ENCODE measurements at regions not wholly inside any gene's neighbourhood (a gene's known extent, or its start where the extent isn't known, plus 50 kb on each side); places are given as distances from the start of the nearest gene placed in this dataset.

DNA sequence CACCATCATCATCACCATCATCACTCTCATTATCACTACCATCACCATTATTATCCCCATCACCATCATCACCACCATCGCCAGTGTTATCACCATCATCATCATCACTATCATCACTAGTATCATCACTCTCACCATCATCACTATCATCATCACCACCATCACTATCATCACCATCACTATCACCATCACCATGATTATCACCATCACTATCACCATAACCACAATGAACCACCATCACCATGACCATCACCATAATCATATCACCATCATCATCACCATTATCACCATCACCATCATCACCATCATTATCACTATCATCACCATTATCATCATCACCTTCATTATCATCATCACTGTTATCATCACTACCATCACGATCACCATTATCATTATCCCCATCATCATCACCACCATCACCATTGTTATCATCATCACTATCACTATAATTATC is 326.7 kb downstream of the BRD1 start (continued):
- TF ChIP-seq, protein P1, sequence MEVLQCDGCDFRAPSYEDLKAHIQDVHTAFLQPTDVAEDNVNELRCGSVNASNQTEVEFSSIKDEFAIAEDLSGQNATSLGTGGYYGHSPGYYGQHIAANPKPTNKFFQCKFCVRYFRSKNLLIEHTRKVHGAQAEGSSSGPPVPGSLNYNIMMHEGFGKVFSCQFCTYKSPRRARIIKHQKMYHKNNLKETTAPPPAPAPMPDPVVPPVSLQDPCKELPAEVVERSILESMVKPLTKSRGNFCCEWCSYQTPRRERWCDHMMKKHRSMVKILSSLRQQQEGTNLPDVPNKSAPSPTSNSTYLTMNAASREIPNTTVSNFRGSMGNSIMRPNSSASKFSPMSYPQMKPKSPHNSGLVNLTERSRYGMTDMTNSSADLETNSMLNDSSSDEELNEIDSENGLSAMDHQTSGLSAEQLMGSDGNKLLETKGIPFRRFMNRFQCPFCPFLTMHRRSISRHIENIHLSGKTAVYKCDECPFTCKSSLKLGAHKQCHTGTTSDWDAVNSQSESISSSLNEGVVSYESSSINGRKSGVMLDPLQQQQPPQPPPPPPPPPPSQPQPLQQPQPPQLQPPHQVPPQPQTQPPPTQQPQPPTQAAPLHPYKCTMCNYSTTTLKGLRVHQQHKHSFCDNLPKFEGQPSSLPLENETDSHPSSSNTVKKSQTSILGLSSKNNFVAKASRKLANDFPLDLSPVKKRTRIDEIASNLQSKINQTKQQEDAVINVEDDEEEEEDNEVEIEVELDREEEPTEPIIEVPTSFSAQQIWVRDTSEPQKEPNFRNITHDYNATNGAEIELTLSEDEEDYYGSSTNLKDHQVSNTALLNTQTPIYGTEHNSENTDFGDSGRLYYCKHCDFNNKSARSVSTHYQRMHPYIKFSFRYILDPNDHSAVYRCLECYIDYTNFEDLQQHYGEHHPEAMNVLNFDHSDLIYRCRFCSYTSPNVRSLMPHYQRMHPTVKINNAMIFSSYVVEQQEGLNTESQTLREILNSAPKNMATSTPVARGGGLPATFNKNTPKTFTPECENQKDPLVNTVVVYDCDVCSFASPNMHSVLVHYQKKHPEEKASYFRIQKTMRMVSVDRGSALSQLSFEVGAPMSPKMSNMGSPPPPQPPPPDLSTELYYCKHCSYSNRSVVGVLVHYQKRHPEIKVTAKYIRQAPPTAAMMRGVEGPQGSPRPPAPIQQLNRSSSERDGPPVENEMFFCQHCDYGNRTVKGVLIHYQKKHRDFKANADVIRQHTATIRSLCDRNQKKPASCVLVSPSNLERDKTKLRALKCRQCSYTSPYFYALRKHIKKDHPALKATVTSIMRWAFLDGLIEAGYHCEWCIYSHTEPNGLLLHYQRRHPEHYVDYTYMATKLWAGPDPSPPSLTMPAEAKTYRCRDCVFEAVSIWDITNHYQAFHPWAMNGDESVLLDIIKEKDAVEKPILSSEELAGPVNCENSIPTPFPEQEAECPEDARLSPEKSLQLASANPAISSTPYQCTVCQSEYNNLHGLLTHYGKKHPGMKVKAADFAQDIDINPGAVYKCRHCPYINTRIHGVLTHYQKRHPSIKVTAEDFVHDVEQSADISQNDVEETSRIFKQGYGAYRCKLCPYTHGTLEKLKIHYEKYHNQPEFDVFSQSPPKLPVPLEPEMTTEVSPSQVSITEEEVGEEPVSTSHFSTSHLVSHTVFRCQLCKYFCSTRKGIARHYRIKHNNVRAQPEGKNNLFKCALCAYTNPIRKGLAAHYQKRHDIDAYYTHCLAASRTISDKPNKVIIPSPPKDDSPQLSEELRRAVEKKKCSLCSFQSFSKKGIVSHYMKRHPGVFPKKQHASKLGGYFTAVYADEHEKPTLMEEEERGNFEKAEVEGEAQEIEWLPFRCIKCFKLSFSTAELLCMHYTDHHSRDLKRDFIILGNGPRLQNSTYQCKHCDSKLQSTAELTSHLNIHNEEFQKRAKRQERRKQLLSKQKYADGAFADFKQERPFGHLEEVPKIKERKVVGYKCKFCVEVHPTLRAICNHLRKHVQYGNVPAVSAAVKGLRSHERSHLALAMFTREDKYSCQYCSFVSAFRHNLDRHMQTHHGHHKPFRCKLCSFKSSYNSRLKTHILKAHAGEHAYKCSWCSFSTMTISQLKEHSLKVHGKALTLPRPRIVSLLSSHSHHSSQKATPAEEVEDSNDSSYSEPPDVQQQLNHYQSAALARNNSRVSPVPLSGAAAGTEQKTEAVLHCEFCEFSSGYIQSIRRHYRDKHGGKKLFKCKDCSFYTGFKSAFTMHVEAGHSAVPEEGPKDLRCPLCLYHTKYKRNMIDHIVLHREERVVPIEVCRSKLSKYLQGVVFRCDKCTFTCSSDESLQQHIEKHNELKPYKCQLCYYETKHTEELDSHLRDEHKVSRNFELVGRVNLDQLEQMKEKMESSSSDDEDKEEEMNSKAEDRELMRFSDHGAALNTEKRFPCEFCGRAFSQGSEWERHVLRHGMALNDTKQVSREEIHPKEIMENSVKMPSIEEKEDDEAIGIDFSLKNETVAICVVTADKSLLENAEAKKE (CRISPR knock-in tag; IDR thresholded peaks at IDR 0.05), result no peak
- TF ChIP-seq CTCF (conservative IDR thresholded peaks at IDR 0.05; ENCODE audit: low read depth in 2 of 2), result no peak

DNA sequence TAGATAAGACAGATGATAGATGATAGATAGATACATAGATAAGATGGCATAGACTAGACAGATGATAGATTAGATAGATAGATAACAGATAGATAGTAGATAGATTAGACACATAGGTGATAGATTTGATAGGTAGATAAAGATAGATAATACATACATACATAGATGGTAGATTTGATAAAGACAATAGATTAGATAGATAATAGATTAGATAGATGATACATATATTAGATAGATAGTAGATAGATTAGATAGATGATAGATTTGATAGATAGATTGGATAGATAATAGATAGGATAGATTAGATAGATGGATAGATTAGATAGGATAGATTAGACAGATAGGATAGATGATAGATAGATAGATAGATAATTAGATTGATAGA is 327.6 kb downstream of the BRD1 start:
- Mint-ChIP-seq H3K4me1 (no peaks in the 10 kb centered on the region), H3K9me3 (0 out of 3 replicates have a peak, but pooled peaks cover 5% of the 10 kb centered on the region), H3K27ac (no peak overlapping the region), H3K4me3 (no peak overlapping the region), H3K27me3 (ENCODE audit: insufficient read depth, low read depth, poor library complexity) (no peaks in the 10 kb centered on the region), H3K36me3 (ENCODE audit: low read depth) (no peaks in the 10 kb centered on the region; the same call in 2 of the 3 replicates)
- H3K27me3 ChIP-seq (ENCODE audit: insufficient read depth), result no peaks in the 10 kb centered on the region
- H3K27ac ChIP-seq (ENCODE audit: low read depth), result no peak overlapping the region
- H3K4me2 ChIP-seq, result no peak overlapping the region
- no peak overlapping the region for H2AFZ ChIP-seq
- no peaks in the 10 kb centered on the region for H3F3A ChIP-seq (replicated peaks; ENCODE audit: low read depth)
- no peaks in the 10 kb centered on the region; the same call in 1 of the 2 replicates for H3K36me3 ChIP-seq (ENCODE audit: insufficient read depth)
- no peaks in the 10 kb centered on the region for H4K20me1 ChIP-seq (replicated peaks; ENCODE audit: insufficient read depth)
- H3K9me2 ChIP-seq (ENCODE audit: insufficient read depth), result no peaks in the 10 kb centered on the region
- H3K79me2 ChIP-seq (replicated peaks; ENCODE audit: insufficient read depth), result no peaks in the 10 kb centered on the region
- H3K4me1 ChIP-seq (ENCODE audit: insufficient read depth), result no peaks in the 10 kb centered on the region
- no peak for DNase-seq (ENCODE audit: low spot score)
- no peak overlapping the region for H3K4me3 ChIP-seq
- ATAC-seq, result no peak
- no peak for TF ChIP-seq REST (IDR thresholded peaks at IDR 0.05; ENCODE audit: unreplicated experiment)
- TF ChIP-seq ZNF331 (CRISPR knock-in tag; IDR thresholded peaks at IDR 0.05; ENCODE audit: low read depth), result no peak
- no peak for TF ChIP-seq POLR2AphosphoS5 (IDR thresholded peaks at IDR 0.05; ENCODE audit: low read depth)
- no peak for TF ChIP-seq EZH2phosphoT487 (IDR thresholded peaks at IDR 0.05; ENCODE audit: unreplicated experiment)
- TF ChIP-seq ZNF114 (CRISPR knock-in tag; IDR thresholded peaks at IDR 0.05), result no peak
- TF ChIP-seq ETS1 (IDR thresholded peaks at IDR 0.05), result no peak
- no peak for TF ChIP-seq NANOG (IDR thresholded peaks at IDR 0.05; ENCODE audit: borderline replicate concordance)
- TF ChIP-seq CTCF (conservative IDR thresholded peaks at IDR 0.05; ENCODE audit: low read depth in 2 of 2), result no peak
- TF ChIP-seq JUNB (IDR thresholded peaks at IDR 0.05; ENCODE audit: unreplicated experiment), result no peak

Measured in GM23338 (cell line).